WTC11 (cell line): ENCODE measurements at regions not wholly inside any gene's neighbourhood (a gene's known extent, or its start where the extent isn't known, plus 50 kb on each side); places are given as distances from the start of the nearest gene placed in this dataset.
"Not testable (repeated sequence)": the region's sequence is repeated elsewhere in the genome, so short reads cannot be mapped to it uniquely, and the experiment has no call there.

Experiments
- ARID4B ChIP-seq: sonication (generic); formaldehyde crosslinking; IDR thresholded peaks from 2 replicates; pipeline ENCODE4 v1.8.0; 2023; ENCODE audit warnings: missing genetic modification reagents, mild to moderate bottlenecking, borderline replicate concordance
- CREB1 ChIP-seq: sonication (generic); formaldehyde crosslinking; IDR thresholded peaks from 2 replicates; pipeline ENCODE4 v1.8.0; 2023; ENCODE audit warnings: mild to moderate bottlenecking, missing genetic modification reagents
- ETV6 ChIP-seq: sonication (generic); formaldehyde crosslinking; IDR thresholded peaks from 2 replicates; pipeline ENCODE4 v1.8.1; 2022; ENCODE audit warnings: mild to moderate bottlenecking, missing genetic modification reagents
- NFE2L1 ChIP-seq: sonication (generic); formaldehyde crosslinking; IDR thresholded peaks from 2 replicates; pipeline ENCODE4 v1.8.1; 2023; ENCODE audit warnings: missing genetic modification reagents
- NFYB ChIP-seq: sonication (generic); formaldehyde crosslinking; conservative IDR thresholded peaks from 2 replicates; pipeline ENCODE4 v1.8.0; 2022; ENCODE audit warnings: low read depth, missing genetic modification reagents
- NR3C1 ChIP-seq: sonication (generic); formaldehyde crosslinking; conservative IDR thresholded peaks from 2 replicates; pipeline ENCODE4 v1.8.1; 2023; ENCODE audit warnings: low read depth, mild to moderate bottlenecking, missing genetic modification reagents
- PREB ChIP-seq: sonication (generic); formaldehyde crosslinking; IDR thresholded peaks from 2 replicates; pipeline ENCODE4 v1.8.1; 2022; ENCODE audit warnings: mild to moderate bottlenecking, missing genetic modification reagents, moderate library complexity, borderline replicate concordance
- ZNF317 ChIP-seq: sonication (generic); formaldehyde crosslinking; IDR thresholded peaks from 2 replicates; pipeline ENCODE4 v1.8.1; 2023; ENCODE audit warnings: low read depth, mild to moderate bottlenecking, moderate library complexity, missing genetic modification reagents, borderline replicate concordance
- TF ChIP-seq, protein P1 (sequence below): fragments of 200-600 bp; IDR thresholded peaks from 2 replicates; pipeline ENCODE4 v1.8.0; 2022; ENCODE audit warnings: antibody characterized with exemption
- TF ChIP-seq, protein P2 (sequence below): sonication (generic); formaldehyde crosslinking; IDR thresholded peaks from 2 replicates; pipeline ENCODE4 v1.8.0; 2022; ENCODE audit warnings: mild to moderate bottlenecking, missing genetic modification reagents
- TF ChIP-seq, protein P3 (sequence below): sonication (generic); formaldehyde crosslinking; IDR thresholded peaks from 2 replicates; pipeline ENCODE4 v1.8.0; 2022; ENCODE audit warnings: mild to moderate bottlenecking, missing genetic modification reagents

GRCh38 chr5:18736736-18737135 lies 1102.5 kb downstream of the TAF11L14 start:
- not testable (repeated sequence) for TF ChIP-seq NR3C1 (CRISPR knock-in tag); ETV6; CREB1; NFYB (CRISPR knock-in tag); ARID4B (CRISPR knock-in tag); ZNF317 (CRISPR knock-in tag); NFE2L1 (CRISPR knock-in tag); PREB (CRISPR knock-in tag)
- TF ChIP-seq, protein P1, sequence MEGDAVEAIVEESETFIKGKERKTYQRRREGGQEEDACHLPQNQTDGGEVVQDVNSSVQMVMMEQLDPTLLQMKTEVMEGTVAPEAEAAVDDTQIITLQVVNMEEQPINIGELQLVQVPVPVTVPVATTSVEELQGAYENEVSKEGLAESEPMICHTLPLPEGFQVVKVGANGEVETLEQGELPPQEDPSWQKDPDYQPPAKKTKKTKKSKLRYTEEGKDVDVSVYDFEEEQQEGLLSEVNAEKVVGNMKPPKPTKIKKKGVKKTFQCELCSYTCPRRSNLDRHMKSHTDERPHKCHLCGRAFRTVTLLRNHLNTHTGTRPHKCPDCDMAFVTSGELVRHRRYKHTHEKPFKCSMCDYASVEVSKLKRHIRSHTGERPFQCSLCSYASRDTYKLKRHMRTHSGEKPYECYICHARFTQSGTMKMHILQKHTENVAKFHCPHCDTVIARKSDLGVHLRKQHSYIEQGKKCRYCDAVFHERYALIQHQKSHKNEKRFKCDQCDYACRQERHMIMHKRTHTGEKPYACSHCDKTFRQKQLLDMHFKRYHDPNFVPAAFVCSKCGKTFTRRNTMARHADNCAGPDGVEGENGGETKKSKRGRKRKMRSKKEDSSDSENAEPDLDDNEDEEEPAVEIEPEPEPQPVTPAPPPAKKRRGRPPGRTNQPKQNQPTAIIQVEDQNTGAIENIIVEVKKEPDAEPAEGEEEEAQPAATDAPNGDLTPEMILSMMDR, result not testable (repeated sequence)
- TF ChIP-seq, protein P2, sequence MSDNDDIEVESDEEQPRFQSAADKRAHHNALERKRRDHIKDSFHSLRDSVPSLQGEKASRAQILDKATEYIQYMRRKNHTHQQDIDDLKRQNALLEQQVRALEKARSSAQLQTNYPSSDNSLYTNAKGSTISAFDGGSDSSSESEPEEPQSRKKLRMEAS, result not testable (repeated sequence)
- TF ChIP-seq, protein P3, sequence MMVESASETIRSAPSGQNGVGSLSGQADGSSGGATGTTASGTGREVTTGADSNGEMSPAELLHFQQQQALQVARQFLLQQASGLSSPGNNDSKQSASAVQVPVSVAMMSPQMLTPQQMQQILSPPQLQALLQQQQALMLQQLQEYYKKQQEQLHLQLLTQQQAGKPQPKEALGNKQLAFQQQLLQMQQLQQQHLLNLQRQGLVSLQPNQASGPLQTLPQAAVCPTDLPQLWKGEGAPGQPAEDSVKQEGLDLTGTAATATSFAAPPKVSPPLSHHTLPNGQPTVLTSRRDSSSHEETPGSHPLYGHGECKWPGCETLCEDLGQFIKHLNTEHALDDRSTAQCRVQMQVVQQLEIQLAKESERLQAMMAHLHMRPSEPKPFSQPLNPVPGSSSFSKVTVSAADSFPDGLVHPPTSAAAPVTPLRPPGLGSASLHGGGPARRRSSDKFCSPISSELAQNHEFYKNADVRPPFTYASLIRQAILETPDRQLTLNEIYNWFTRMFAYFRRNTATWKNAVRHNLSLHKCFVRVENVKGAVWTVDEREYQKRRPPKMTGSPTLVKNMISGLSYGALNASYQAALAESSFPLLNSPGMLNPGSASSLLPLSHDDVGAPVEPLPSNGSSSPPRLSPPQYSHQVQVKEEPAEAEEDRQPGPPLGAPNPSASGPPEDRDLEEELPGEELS (CRISPR knock-in tag), result not testable (repeated sequence)
